Hippocampal formation (tissue), 2 donors: ENCODE measurements at regions not wholly inside any gene's neighbourhood (a gene's known extent, or its start where the extent isn't known, plus 50 kb on each side); places are given as distances from the start of the nearest gene placed in this dataset.

ENCODE experiments used
- DNase-seq, 2 donors: peaks; one replicate each; lab custom pipeline; 2025; lab: John Stamatoyannopoulos, UW

DNA sequence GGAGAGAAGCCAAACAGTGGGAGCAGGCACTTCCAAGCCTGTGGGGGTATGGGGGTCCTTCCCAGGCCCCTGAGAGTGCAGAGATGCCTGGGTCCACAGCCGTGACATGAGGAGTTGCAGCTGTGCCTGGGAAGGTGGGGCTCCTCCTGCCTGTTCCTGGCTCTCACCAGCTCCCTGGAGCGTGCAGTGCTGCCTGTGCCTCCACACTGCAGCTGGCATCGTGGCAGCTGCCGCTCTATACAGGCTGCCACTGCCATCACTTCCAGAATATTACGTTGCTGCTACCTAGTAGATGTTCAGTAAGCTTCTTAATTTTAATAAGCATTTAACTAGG, 223.7 kb downstream of the KCNC2 start:
- DNase-seq, result no peak

DNA sequence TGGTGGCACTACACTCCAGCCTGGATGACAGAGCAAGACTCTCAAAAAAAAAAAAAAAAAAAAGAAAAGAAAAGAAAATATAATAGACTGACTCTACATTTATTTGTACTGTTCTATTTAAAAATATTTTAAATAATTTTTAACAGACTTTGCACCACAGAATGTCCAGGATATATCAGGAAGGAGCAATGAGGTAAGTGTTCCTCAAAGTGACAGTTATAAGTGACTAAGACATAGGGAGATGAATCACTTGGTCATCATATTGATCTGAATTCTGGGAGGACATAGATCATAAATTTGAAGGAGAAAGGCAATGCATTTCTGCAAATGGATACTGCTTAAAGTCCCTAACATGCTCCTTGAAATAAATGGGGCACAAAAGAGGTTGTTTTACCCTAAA, 221.5 kb downstream of the KCNC2 start:
- no peak for DNase-seq
